Astrocyte of the spinal cord (primary cell): ENCODE measurements at regions not wholly inside any gene's neighbourhood (a gene's known extent, or its start where the extent isn't known, plus 50 kb on each side); places are given as distances from the start of the nearest gene placed in this dataset.

ENCODE experiments used
- DNase-seq: peaks from one replicate; pipeline ENCODE4 v3.0.0; 2011; ENCODE audit warnings: low read depth, low spot score
- H3K4me3 ChIP-seq: 2 replicates; pipeline ENCODE4 v1.5.1; 2011; ENCODE audit warnings: low read depth, mild to moderate bottlenecking, low read length, moderate library complexity
- CTCF ChIP-seq: IDR thresholded peaks from 2 replicates; pipeline ENCODE4 v1.5.1; 2012; ENCODE audit warnings: low read depth, mild to moderate bottlenecking, low read length, inconsistent platforms
- in situ Hi-C: cut with HindIII; loops from 2 replicates; pipeline ENCODE4 v1.10.0; 2017; ENCODE audit warnings: low sequenced_read_pairs

GRCh38 chr6:144641286-144641685 is 356.2 kb downstream of the UTRN start:
- TF ChIP-seq CTCF: no peak
- DNase-seq: no peak
- in situ Hi-C loops: no loop called here
- no peak overlapping the region for H3K4me3 ChIP-seq

- H3K4me3 ChIP-seq: no peak overlapping the region
- in situ Hi-C loops: no loop called here
- TF ChIP-seq CTCF: no peak
- no peak for DNase-seq
Measured at GRCh38 chr6:144644776-144645175, 359.6 kb downstream of the UTRN start.

GRCh38 chr6:144646093-144647056 is 361.2 kb downstream of the UTRN start:
- no peak for TF ChIP-seq CTCF
- peak; percentile 29 for DNase-seq

GRCh38 chr6:144647406-144647964 is 362.4 kb downstream of the UTRN start:
- in situ Hi-C loops: no loop called here

More at GRCh38 chr6:144646093-144647056, 361.2 kb downstream of the UTRN start:
- H3K4me3 ChIP-seq: no peak overlapping the region
- in situ Hi-C loops: no loop called here

GRCh38 chr6:144647971-144648651 is 363.0 kb downstream of the UTRN start:
- DNase-seq: no peak
- TF ChIP-seq CTCF: no peak
- in situ Hi-C loops: no loop called here
- no peak overlapping the region for H3K4me3 ChIP-seq

More at GRCh38 chr6:144647406-144647964, 362.4 kb downstream of the UTRN start:
- no peak for DNase-seq
- H3K4me3 ChIP-seq: no peak overlapping the region
- TF ChIP-seq CTCF: no peak

GRCh38 chr6:144649085-144649484 is 363.9 kb downstream of the UTRN start:
- in situ Hi-C loops: no loop called here
- TF ChIP-seq CTCF: no peak

More at GRCh38 chr6:144649085-144649484, 363.9 kb downstream of the UTRN start:
- no peak for DNase-seq
- no peak overlapping the region for H3K4me3 ChIP-seq
